Thyroid gland (tissue), 4 donors: ENCODE measurements at regions not wholly inside any gene's neighbourhood (a gene's known extent, or its start where the extent isn't known, plus 50 kb on each side); places are given as distances from the start of the nearest gene placed in this dataset.

Experiments used
- DNase-seq, 2 donors: peaks; one replicate each; pipeline ENCODE4 v3.0.0-alpha.2; 2019
- H3K27ac ChIP-seq, 3 donors: fragments of 200-600 bp; sonication (generic); 1 replicate in 2 of 3; 2 replicates in 1 of 3; pipeline ENCODE4 v1.5.1; 2016 to 2019; ENCODE audit warnings: mild to moderate bottlenecking in 1 of 3, moderate library complexity in 1 of 3
- H3K27me3 ChIP-seq: fragments of 200-600 bp; sonication (generic); one replicate; pipeline ENCODE4 v1.5.1; 2019
- H3K36me3 ChIP-seq, 2 donors: fragments of 200-600 bp; sonication (generic); one replicate each; pipeline ENCODE4 v1.5.1; 2016 to 2019
- H3K4me1 ChIP-seq, 2 donors: fragments of 200-600 bp; sonication (generic); one replicate each; pipeline ENCODE4 v1.5.1; 2017 to 2019
- H3K4me3 ChIP-seq, 3 donors: fragments of 200-600 bp; sonication (generic); replicated peaks in 1 of 3; 1 replicate in 2 of 3; 2 replicates in 1 of 3; pipeline ENCODE4 v1.5.1; 2016; ENCODE audit warnings: mild to moderate bottlenecking in 1 of 3
- H3K9me3 ChIP-seq: fragments of 200-600 bp; sonication (generic); one replicate; pipeline ENCODE4 v1.5.1; 2017
- CTCF ChIP-seq, 6 experiments: fragments of 200-600 bp in 3 of 6; fragments of 450-650 bp in 3 of 6; sonication (generic) in 3 of 6; IDR thresholded peaks; one replicate each; pipeline ENCODE4 v1.5.1; 2016 to 2019; ENCODE audit warnings: antibody characterized with exemption in 6 of 6, mild to moderate bottlenecking in 2 of 6, inconsistent platforms in 1 of 6, moderate library complexity in 1 of 6
- POLR2A ChIP-seq, 2 donors: fragments of 450-650 bp; IDR thresholded peaks; one replicate each; pipeline ENCODE4 v1.6.1; 2017; ENCODE audit warnings: antibody characterized with exemption in 2 of 2, mild to moderate bottlenecking in 2 of 2, moderate library complexity in 1 of 2
- WGBS, 2 donors: methylation state at CpG; one replicate each; pipeline ENCODE4 v1.1.5; 2017; 5-methylcytosine and 5-hydroxymethylcytosine counted together
- intact Hi-C: fragments of 100-400 bp; cut with DNase I; formaldehyde crosslinking; loops from one replicate; pipeline ENCODE4 v1.15.1; 2023

GRCh38 chr3:194277104-194277785 lies 73.9 kb downstream of the CPN2 start:
- 27 to 39% methylated on average over 7 to 15 of the region's 16 CpGs for WGBS, 2 donors
- Histone ChIP-seq H3K4me1 (peaks cover 28 to 34% of the 10 kb centered on the region in 2 donors), H3K36me3 (no peaks in the 10 kb centered on the region), H3K9me3 (no peaks in the 10 kb centered on the region), H3K4me3 (no peak overlapping the region), H3K27ac (peak overlapping the region; percentile 81 to 93 (median 85)), H3K27me3 (no peaks in the 10 kb centered on the region)
- TF ChIP-seq CTCF (IDR thresholded peaks at IDR 0.05) (no peak), POLR2A (IDR thresholded peaks at IDR 0.05) (peak in 1 of 2 donors; percentile 47)
- intact Hi-C loops: no loop called here
- DNase-seq: peak; percentile 74 to 78

- H3K4me1 ChIP-seq: peaks cover 28 to 36% of the 10 kb centered on the region in 2 donors
- H3K9me3 ChIP-seq: no peaks in the 10 kb centered on the region
- no peaks in the 10 kb centered on the region for H3K36me3 ChIP-seq
- H3K27ac ChIP-seq: peak overlapping the region; percentile 81 to 93 (median 85)
- intact Hi-C loops: no loop called here
- H3K27me3 ChIP-seq: no peaks in the 10 kb centered on the region
- no peak for TF ChIP-seq CTCF (IDR thresholded peaks at IDR 0.05)
- TF ChIP-seq POLR2A (IDR thresholded peaks at IDR 0.05): no peak
- no peak overlapping the region for H3K4me3 ChIP-seq
- DNase-seq: peak; percentile 52 to 60
- 14 to 27% methylated on average over 6 of the region's 6 CpGs for WGBS, 2 donors
These were observed 73.4 kb downstream of the CPN2 start for GRCh38 chr3:194277786-194278130.

GRCh38 chr3:194278186-194278845 lies 72.8 kb downstream of the CPN2 start:
- no peak for TF ChIP-seq POLR2A (IDR thresholded peaks at IDR 0.05)
- TF ChIP-seq CTCF (IDR thresholded peaks at IDR 0.05): no peak
- DNase-seq: no peak
- 76 to 77% methylated on average over 9 of the region's 9 CpGs for WGBS, 2 donors
- peak overlapping the region; percentile 81 to 93 (median 85) for H3K27ac ChIP-seq
- peaks cover 28 to 38% of the 10 kb centered on the region in 2 donors for H3K4me1 ChIP-seq
- no peaks in the 10 kb centered on the region for H3K9me3 ChIP-seq
- H3K4me3 ChIP-seq: no peak overlapping the region
- intact Hi-C loops: no loop called here
- no peaks in the 10 kb centered on the region for H3K27me3 ChIP-seq
- no peaks in the 10 kb centered on the region for H3K36me3 ChIP-seq

- intact Hi-C loops: no loop called here
- H3K4me1 ChIP-seq: peaks cover 28 to 38% of the 10 kb centered on the region in 2 donors
- 95% methylated on average over 9 of the region's 9 CpGs for WGBS, 2 donors
These were observed 72.0 kb downstream of the CPN2 start for GRCh38 chr3:194279101-194279500.

More at GRCh38 chr3:194279101-194279500, 72.0 kb downstream of the CPN2 start:
- Histone ChIP-seq H3K4me3 (no peak overlapping the region), H3K9me3 (no peaks in the 10 kb centered on the region), H3K36me3 (no peaks in the 10 kb centered on the region), H3K27me3 (no peaks in the 10 kb centered on the region), H3K27ac (no peak overlapping the region)
- DNase-seq: no peak
- no peak for TF ChIP-seq POLR2A (IDR thresholded peaks at IDR 0.05)
- TF ChIP-seq CTCF (IDR thresholded peaks at IDR 0.05): no peak
